HCT116 (cell line): ENCODE measurements at regions not wholly inside any gene's neighbourhood (a gene's known extent, or its start where the extent isn't known, plus 50 kb on each side); places are given as distances from the start of the nearest gene placed in this dataset.
"Not testable (repeated sequence)": the region's sequence is repeated elsewhere in the genome, so short reads cannot be mapped to it uniquely, and the experiment has no call there.

Experiments used
- CEBPB ChIP-seq: IDR thresholded peaks from 2 replicates; pipeline ENCODE4 v1.6.1; 2012; ENCODE audit warnings: low read depth
- CTCF ChIP-seq, 3 experiments: fragments of 200-600 bp in 1 of 3; sonication (generic) in 1 of 3; IDR thresholded peaks in 2 of 3; conservative IDR thresholded peaks in 1 of 3; 2 replicates each; pipeline ENCODE4 v1.5.1; 2012 to 2017; ENCODE audit warnings: low read depth in 2 of 3, low read length in 2 of 3, antibody characterized with exemption in 1 of 3, borderline replicate concordance in 1 of 3, control low read depth in 1 of 3, mild to moderate bottlenecking in 1 of 3, mixed read lengths in 1 of 3, mixed run types in 1 of 3, moderate library complexity in 1 of 3; ENCODE audit not compliant: insufficient read depth in 1 of 3
- EGR1 ChIP-seq: IDR thresholded peaks from 2 replicates; pipeline ENCODE4 v1.6.1; 2012; ENCODE audit warnings: low read depth
- EZH2 ChIP-seq: fragments of 200-600 bp; sonication (generic); IDR thresholded peaks from 2 replicates; pipeline ENCODE4 v1.6.1; 2017; ENCODE audit warnings: antibody characterized with exemption, mixed run types
- POLR2A ChIP-seq: IDR thresholded peaks from 2 replicates; pipeline ENCODE4 v1.7.0; 2011; ENCODE audit warnings: borderline replicate concordance; ENCODE audit not compliant: insufficient read depth, insufficient read length; ENCODE audit errors: extremely low read depth
- POLR2AphosphoS5 ChIP-seq: IDR thresholded peaks from 2 replicates; pipeline ENCODE4 v1.6.1; 2011; ENCODE audit warnings: mild to moderate bottlenecking, low read depth, low read length, moderate library complexity
- RAD21 ChIP-seq: IDR thresholded peaks from 2 replicates; pipeline ENCODE4 v1.6.1; 2012; ENCODE audit warnings: low read depth, mild to moderate bottlenecking
- REST ChIP-seq: IDR thresholded peaks from 2 replicates; pipeline ENCODE4 v1.6.1; 2012; ENCODE audit warnings: low read depth
- TCF7L2 ChIP-seq: IDR thresholded peaks from 2 replicates; pipeline ENCODE4 v1.7.0; 2011; ENCODE audit warnings: borderline replicate concordance, inconsistent platforms; ENCODE audit not compliant: insufficient read depth, insufficient read length; ENCODE audit errors: extremely low read depth

GRCh38 chr1:149378462-149378861 lies 96.4 kb upstream of the NBPF19 start:
- TF ChIP-seq CTCF (IDR thresholded peaks at IDR 0.05 in 2 of 3, conservative IDR thresholded peaks at IDR 0.05 in 1 of 3; ENCODE audit: borderline replicate concordance in 1 of 3, insufficient read depth in 1 of 3, low read depth in 2 of 3, low read length in 2 of 3); EGR1; RAD21; TCF7L2; REST; POLR2AphosphoS5; POLR2A; CEBPB; EZH2: not testable (repeated sequence)
